ENCODE measurements at regions not wholly inside any gene's neighbourhood (a gene's known extent, or its start where the extent isn't known, plus 50 kb on each side); places are given as distances from the start of the nearest gene placed in this dataset.

DNA sequence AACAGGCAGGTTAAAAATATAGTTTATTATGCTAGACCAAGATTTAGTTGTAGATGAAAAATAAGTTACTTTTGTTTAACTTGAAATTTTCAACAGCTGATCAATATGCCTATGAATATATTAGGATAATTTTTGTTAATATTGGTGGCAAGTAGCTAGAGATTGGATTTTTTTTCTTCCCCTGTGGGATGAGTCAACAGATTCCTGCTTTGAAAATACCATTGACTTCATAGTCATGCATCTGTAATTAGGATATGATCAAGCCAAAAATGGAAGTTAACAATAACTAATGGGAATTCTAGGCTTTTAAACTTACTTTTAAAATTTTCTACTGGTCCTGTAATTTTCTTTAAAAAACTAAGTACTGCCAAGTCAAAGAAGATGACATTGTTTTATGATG, 211.7 kb downstream of the ZIC1 start:
- TF ChIP-seq CTCF (IDR thresholded peaks at IDR 0.05), result no peak

DNA sequence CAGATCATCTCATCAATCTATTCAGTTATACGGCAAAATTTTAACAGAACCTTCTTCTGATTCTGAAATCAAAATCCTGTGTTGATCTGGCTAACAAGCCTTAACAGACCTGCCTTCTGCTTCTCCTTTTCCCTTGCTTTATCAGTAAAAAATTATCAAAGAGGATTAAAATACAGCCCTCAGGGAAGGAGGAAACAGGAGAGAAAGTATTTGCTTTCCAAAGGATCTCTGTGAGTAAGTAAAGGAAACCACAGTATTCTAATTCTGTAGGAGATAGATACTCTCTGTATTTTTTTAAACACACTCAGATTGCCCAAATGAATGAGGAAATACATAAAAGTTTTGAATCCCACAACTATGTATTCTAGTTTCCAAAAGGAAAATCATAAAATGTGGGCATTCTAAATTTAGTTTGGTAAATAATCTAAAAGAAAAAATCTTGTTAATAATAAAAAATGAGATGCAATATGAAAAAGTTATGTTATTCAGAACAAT, 221.8 kb downstream of the ZIC1 start:
- no peak for TF ChIP-seq CTCF (IDR thresholded peaks at IDR 0.05)

GRCh38 chr3:147640781-147641180, 231.6 kb downstream of the ZIC1 start:
- no peak for TF ChIP-seq CTCF (IDR thresholded peaks at IDR 0.05)

GRCh38 chr3:147645761-147646160, 236.6 kb downstream of the ZIC1 start:
- no peak for TF ChIP-seq CTCF (IDR thresholded peaks at IDR 0.05)

DNA sequence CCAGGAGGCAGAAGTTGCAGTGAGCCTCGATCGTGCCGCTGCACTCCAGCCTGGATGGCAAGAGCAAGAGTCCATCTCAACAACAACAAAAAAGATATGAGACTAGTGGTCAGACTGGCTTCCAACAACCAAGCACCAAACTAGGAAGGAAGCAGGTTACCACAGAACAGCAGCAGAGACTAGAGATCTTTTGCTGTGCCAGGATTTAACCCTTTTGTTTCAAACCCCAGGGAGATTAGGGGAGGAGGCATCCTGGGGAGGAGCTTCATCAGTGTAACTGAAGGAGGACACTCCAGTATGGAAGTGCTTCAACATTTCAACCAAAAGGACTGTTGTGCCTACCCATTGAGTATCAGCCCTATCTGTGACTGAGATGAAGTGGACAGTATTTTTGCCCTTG, 240.3 kb downstream of the ZIC1 start:
- no peak for TF ChIP-seq CTCF (IDR thresholded peaks at IDR 0.05)

GRCh38 chr3:147651107-147651778, 242.1 kb downstream of the ZIC1 start:
- TF ChIP-seq CTCF (IDR thresholded peaks at IDR 0.05), result no peak

- no peak for TF ChIP-seq CTCF (IDR thresholded peaks at IDR 0.05)
These were observed 243.6 kb downstream of the ZIC1 start for GRCh38 chr3:147652651-147653366.
